Stomach (tissue), 4 donors: ENCODE measurements at regions not wholly inside any gene's neighbourhood (a gene's known extent, or its start where the extent isn't known, plus 50 kb on each side); places are given as distances from the start of the nearest gene placed in this dataset.
"Not testable (repeated sequence)": the region's sequence is repeated elsewhere in the genome, so short reads cannot be mapped to it uniquely, and the experiment has no call there.

Experiments used
- CTCF ChIP-seq, 7 experiments: fragments of 450-650 bp in 4 of 7; fragments of 200-600 bp in 3 of 7; sonication (generic) in 3 of 7; IDR thresholded peaks; one replicate each; pipeline ENCODE4 v1.5.1; 2016 to 2019; ENCODE audit warnings: antibody characterized with exemption in 7 of 7, control low read depth in 2 of 7, mild to moderate bottlenecking in 1 of 7
- POLR2AphosphoS5 ChIP-seq, 3 donors: sonication (generic); formaldehyde crosslinking; IDR thresholded peaks; one replicate each; pipeline ENCODE4 v1.6.1; 2016; ENCODE audit warnings: antibody characterized with exemption in 3 of 3

- not testable (repeated sequence) for TF ChIP-seq CTCF, POLR2AphosphoS5 (IDR thresholded peaks at IDR 0.05)
These were observed 297.3 kb upstream of the STAC start for GRCh38 chr3:36082958-36083357.
